ENCODE measurements at regions not wholly inside any gene's neighbourhood (a gene's known extent, or its start where the extent isn't known, plus 50 kb on each side); places are given as distances from the start of the nearest gene placed in this dataset.
A peak's percentile ranks its signal among the peaks of the same experiment; 100 is the strongest.
"Not testable (repeated sequence)": the region's sequence is repeated elsewhere in the genome, so short reads cannot be mapped to it uniquely, and the experiment has no call there.

DNA sequence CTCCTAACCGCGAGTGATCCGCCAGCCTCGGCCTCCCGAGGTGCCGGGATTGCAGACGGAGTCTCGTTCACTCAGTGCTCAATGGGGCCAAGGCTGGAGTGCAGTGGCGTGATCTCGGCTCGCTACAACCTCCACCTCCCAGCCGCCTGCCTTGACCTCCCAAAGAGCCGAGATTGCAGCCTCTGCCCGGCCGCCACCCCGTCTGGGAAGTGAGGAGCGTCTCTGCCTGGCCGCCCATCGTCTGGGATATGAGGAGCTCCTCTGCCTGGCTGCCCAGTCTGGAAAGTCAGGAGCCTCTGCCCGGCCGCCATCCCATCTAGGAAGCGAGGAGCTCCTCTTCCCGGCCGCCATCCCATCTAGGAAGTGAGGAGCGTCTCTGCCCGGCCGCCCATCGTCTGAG is 58.8 kb upstream of the ANKRD30BL start:
- not testable (repeated sequence) for DNase-seq (ENCODE audit: low spot score)

DNA sequence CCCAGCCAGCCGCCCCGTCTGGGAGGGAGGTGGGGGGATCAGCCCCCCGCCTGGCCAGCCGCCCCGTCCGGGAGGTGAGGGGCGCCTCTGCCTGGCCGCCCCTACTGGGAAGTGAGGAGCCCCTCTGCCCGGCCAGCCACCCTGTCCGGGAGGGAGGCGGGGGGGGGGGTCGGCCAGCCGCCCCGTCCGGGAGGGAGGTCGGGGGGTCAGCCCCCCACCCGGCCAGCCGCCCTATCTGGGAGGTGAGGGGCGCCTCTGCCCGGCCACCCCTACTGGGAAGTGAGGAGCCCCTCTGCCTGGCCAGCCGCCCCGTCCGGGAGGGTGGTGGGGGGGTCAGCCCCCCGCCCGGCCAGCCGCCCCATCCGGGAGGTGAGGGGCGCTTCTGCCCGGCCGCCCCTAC is 60.1 kb upstream of the ANKRD30BL start:
- DNase-seq (ENCODE audit: low spot score): not testable (repeated sequence)

DNA sequence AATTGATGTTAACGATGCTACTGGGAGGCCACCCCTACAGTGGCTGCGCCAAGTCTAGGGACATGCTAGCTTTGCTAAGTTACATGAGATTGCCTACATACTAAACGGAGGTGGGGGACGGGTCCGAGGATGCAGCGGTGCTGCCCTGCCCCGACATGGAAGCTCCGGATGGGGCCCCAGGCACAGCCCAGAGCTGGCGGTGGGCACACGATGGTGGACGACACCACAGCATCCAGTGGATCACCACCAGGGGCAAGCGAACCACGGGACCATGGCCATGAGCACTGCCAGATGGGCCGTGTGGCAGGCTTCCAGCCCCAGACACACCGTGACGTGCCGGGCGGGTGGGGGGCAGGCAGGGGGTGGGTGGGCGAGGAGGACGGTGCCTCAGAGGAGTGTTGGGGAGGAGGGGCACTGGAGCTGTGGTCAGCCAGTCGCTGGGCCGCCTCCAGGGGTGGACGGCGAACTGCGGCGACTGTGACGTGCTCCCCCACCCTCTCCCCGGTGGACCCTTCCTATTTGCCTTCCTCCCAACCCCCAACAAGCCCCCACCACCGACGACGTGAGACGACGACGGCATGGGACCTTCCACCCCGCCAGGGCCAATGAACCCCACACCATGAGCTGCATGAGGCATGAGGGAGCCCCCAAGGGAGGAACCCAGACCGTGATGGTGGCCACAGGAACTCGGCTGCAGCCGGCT is 90.6 kb upstream of the ANKRD30BL start:
- no peak for DNase-seq (ENCODE audit: low spot score)

DNA sequence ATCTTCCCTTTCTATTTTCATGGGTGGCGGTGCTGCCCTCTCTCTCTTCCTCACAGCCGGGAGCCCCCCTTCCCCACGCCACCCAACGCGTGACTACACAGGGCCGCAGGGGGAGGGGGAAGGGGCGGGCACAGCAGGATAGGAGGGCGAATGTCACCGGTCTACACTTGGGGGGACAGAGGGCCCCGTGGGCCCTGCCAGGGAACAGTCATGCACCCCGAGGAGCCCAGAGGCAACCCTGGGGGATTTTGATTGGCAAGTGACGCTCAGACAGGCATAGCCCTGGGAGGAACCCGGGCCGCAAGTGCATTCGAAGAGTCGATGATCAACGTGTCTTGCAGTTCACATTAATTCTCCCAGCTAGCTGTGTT is 91.1 kb upstream of the ANKRD30BL start:
- no peak for DNase-seq (ENCODE audit: low spot score)

DNA sequence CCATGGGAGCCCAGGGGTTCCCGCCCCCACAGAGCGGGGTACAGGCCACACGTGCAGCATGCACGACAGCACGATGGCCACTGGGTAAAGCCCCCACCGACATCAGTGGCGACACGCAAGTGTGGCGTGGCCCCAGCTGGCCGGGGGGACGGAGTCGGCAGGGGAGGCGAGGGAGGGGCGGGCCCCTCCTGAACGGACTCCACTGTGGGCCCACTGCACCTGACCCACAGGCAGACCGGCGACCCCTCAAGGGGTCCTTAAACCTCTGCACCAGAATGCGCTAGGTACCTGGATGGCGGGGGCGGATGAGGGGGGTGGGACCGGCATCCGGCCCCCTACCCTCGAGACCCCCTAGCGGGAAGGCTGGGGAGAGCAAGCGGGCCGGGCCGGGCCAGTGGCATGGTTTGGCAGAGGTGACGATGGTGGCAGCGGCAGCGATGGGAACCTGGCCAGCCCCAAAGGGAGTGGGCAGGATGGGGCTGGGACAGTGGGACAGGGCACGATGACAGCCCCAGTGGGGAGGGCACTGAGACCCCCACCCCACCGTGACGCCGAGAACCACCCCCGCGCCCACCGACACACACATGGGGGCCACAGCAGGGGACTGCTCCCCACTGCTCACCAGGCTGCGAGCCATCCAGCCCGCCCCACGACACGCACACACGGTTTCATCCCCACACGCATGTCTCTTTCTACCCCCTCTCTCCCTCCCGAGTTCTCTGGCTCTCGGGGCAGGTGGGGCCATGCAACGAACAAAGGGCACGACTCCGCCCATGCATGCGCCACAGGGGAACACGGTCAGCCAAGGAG is 91.9 kb upstream of the ANKRD30BL start:
- no peak for DNase-seq (ENCODE audit: low spot score)

DNA sequence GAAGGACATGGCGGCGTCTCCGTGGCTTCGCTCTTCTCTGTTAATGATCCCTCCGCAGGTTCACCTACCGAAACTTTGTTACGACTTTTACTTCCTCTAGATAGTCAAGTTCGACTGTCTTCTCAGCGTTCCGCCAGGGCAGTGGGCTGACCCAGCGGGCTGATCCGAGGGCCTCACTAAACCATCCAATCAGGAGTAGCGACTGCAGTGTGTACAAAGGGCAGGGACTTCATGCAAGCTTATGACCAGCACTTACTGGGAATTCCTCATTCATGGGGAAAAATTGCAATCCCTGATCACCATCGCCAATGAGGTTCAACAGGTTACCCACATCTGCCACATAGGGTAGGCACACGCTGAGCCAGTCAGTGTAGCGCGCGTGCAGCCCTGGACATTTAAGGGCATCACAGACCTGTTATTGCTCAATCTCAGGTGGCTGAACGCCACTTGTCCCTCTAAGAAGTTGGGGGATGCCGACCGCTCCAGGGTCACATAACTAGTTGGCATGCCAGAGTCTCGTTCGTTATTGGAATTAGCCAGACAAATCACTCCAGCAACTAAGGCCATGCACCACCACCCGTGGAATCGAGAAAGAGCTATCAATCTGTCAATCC is 92.7 kb upstream of the ANKRD30BL start:
- DNase-seq (ENCODE audit: low spot score): not testable (repeated sequence)

DNA sequence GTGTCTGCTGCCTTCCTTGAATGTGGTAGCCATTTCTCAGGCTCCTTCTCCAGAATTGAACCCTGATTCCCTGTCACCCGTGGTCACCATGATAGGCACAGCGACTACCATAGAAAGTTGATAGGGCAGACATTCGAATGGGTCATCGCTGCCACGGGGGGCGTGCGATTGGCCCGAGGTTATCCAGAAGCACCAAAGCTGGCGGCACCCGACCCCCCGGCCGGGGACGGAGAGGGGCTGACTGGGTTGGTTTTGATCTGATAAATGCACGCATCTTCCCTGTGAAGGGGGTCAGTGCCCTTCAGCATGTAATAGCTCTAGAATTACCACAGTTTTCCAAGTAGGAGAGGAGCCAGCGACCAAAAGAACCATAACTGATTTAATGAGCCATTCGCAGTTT is 94.0 kb upstream of the ANKRD30BL start:
- no peak for DNase-seq (ENCODE audit: low spot score)

DNA sequence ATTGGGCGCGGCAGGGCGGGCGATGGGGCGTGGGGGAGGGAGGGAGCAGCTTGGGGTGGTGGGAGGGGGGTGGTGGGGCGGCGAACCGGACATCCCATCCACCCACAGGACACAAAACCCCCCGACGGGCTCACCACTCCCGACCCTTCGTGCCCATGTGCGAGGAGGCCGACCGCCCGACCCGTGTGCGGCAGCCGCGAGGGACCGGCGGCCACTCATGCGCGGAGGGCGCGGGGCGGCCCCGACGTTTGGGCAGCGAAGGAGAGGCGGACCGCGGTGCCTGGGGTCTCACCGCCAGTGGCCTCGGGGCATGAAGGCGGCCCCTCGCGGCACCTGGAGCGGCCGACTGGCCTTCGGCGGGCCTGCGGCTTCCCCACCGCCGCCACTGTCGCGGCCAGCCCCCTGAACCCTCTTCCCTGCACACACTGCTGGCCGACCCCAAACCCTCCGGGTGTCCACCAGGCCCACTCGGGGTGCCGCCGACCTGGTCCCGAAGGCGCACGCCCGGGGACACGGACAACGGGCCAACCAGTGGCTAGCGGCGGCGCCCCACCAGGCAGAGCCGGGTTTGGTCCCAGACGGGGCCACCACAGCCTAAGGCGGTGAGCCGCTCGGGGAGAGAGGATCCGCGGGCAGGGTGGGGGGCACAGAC is 94.6 kb upstream of the ANKRD30BL start:
- DNase-seq (ENCODE audit: low spot score): no peak

DNA sequence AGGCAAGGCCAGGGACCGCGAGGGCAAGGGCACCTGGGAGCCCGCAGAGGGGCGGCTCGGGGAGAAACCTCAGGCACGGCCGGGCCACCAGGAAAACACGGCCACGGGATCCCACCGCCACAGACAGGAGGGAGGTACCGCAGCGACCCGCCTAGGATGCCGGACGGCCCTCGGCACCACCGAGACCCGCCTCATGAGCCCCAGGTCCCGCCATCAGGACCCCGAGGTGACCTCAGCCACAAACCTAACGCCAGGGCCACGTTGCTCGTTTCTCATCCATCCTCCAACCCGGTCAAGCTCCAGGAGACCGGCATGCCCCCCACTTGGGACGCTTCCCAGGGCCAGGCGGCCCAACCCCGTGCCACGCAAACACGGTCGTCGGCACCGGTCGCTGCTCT is 95.2 kb upstream of the ANKRD30BL start:
- DNase-seq (ENCODE audit: low spot score): not testable (repeated sequence)

DNA sequence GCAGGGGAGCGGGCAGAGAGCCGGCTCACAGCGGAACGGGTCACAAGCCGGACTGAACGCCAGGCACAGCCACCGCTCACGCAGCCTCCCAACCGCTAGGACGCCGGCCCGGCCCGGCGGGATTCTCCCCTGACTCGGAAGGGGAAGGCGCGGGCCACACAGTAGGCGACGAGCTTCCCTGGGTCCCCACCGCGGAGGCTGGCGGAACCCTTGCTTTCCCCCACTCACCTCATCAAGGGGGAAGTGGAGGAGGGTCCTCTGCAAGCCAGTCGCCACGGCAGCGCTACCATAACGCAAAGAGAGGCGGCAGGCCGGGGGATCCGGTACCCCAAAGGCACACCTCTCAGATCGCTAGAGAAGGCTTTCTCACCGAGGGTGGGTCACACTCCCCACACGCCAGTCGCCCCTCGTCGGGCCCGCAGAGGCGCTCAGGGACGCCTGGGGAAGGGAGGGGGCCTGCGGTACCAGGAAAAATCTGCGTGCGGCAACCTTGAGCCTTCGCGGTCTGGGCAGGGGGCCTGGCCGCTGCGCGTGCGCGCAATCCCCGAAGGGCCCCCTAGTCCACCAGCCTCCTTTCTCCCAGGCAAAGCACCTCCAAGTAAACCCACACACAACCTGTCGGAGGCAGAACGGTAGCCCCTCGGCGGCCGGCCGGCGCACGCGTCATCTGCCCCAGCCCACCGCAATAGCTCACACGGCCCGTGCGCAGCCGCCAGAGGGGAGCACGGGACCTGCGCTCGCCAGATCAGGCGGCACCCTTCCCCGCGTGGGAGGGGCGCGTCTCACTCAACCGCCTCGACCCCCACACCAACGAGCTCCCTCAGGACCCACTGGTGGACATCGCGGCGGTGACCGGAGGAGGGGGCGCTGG is 95.8 kb upstream of the ANKRD30BL start:
- not testable (repeated sequence) for DNase-seq (ENCODE audit: low spot score)

DNA sequence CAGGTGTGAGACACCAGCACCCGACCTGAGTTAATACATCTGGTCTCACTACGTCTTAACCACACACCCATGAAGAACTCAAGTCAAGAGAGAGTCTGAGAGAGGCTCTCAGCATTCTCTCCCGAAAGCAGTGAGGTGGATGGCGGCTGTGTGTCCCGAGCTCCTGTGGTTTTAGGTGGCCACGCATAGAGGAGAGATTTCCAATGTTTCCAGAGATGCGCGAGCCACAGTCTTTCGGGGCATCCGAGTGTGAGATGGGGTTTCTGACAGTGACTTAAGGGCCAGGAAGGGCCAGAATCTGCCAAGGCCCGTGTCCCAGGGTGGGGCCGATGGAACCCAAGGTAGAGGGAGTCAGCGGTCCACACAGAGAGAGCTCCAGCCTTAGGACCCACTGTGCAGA is 97.5 kb upstream of the ANKRD30BL start:
- not testable (repeated sequence) for DNase-seq (ENCODE audit: low spot score)

DNA sequence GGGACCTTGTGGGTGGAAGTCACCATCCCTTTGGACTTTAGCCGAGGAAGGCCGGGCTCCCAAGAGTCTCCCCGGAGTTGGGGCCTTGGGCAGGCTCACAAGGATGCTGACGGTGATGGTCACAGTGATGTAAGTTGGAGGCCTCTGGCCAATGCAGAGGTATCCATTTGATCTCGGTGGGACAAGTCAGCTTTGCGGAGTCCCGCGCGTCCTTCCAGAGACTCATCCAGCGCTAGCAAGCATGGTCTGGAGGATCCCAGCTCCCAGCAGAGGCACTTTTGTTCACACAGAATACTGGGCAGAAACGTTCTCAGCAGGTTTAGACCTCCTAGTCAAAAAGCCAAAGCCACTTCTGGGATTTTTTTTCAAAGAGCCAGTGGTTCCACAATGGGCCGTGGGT is 103.8 kb upstream of the ANKRD30BL start:
- DNase-seq (ENCODE audit: low spot score): not testable (repeated sequence)

DNA sequence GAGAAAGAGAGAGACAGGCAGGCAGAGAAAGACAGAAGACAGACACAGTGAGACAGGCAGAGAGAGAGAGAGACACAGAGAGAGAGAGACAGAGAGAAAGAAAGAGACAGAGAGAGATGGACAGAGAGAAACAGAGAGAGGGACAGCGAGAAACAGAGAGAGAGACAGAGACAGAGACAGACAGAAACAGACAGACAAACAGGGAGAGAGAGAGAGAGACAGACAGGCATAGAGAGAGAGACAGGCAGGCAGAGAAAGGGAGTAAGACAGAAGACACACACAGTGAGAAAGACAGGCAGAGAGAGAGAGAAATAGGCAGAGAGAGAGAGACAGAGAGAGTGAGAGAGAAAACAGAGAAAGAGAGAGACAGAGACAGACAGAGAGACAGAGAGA is 105.3 kb upstream of the ANKRD30BL start:
- DNase-seq (ENCODE audit: low spot score): no peak

DNA sequence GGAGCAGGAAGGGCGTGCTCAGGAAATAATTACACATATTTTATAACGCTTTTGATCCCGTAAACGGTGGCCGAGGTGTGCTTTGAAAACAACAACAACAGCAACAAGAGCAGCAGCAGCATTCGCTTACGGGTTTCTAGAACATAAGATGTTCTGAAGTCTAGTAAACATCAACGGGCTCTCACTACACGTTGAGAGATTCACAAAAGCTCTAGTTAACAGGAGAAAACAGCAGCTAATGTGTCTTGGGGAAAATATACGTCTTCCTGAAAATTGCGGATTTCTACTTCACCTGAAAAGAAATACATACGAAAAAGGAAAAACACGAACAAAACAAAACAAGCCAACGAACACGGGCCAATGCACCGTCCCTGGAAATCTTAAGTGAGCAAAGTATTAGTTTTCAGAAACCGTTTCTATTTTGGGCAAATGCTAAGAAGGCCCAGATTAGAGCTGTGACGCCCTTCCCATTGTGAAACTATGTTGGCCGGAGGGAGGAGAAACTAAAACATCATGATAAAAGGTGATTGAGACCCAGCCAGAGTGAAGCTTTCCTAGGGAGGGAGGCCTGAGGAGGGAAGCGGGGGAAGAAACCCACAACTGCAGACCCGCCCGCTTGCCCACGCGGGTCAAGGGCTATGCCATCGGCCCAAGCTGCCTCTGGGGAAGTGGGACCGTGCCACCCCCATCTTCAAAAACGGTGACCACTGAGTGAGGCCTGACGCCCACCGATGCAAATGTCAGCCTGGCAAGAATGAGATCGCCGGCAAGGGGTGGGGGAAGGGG is 105.9 kb upstream of the ANKRD30BL start:
- DNase-seq (ENCODE audit: low spot score): peak; percentile 12

DNA sequence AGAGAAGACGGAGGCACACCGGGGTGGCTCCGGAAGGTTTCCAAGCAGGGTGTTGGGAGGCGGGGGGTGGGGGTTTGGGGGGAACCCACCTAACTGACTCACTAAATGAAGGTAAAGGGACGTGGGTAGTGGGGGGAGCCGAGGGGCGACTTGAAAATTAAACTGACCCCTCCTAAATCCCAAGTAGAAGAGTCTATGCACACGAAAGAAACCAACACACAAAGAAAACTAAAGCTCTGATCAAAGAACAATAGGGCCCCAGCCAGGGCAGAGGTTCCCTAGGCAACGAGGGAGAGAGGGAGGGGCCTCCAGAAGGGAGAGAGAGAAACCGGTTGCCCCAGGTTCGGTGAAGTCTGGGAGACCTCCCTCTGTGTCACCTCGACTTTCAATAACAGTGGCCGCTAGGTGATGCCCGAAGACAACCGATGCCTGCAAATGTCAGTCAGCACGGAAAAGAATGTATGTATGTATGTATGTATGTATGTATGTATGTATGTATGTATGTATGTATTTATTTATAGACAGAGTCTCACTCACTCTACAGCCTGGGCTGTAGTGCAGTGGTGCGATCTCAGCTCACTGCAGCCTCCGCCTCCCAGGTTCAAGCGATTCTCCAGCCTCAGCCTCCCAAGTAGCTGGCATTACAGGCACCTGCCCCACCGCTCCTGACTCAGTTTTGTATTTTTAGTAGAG is 106.7 kb upstream of the ANKRD30BL start:
- DNase-seq (ENCODE audit: low spot score): peak; percentile 26

DNA sequence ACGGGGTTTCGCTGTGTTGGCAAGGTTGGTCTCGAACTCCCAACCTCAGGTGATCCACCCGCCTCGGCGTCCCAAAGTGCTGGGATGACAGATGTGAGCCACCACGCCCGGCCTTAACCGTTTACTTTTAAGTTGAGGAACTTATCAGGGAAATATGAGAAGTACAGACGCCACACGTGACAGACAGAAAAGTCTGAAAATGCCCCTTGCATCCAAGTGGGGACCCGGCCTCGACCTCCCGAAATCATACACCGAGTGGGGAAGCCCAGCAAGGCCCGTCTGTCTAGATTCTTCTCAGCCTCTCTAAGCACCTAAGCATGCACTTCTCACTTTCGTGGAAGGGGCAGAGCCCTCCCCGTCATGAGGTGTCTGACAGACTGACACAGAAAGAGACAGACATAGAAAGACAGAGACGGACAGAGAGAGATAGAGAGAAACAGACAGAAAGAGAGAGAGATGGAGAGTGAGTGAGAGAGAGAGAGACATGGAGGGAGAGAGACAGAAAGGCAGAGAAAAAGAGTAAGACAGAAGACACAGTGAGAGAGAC is 107.3 kb upstream of the ANKRD30BL start:
- no peak for DNase-seq (ENCODE audit: low spot score)

DNA sequence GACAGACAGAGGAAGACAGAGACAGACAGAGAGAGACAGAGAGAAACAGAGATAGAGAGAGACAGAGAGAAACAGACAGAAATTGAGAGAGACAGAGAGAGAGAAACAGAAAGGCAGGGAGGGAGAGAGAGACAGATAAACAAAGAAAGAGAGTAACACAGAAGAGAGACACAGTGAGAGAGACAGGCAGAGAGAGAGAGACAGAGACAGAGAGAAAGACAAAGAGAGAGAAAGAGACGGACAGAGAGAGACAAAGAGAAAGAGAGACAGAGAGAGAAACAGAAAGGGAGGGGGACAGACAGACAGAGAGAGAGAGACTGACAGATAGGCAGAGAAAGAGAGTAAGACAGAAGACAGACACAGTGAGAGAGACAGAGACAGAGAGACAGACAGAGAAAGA is 108.5 kb upstream of the ANKRD30BL start:
- no peak for DNase-seq (ENCODE audit: low spot score)

DNA sequence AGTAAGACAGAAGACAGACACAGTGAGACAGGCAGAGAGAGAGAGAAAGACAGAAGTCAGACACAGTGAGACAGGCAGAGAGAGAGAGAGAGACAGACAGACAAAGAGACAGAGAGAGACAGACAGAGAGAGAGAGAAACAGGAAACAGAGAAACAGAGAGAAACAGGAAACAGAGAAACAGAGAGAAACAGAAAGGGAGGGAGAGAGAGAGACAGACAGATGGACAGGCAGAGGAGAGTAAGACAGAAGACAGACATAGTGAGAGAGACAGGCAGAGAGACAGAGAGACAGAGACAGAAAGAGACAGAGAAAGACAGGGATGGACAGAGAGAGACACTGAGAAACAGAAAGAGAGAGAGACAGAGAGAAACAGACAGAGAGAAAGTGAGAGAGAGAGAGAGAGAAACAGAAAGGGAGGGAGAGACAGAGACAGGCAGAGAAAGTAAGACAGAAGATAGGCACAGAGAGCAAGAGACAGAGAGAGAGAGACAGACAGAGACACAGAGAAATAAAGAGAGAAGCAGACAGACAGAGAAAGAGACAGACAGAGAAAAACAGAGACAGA is 109.3 kb upstream of the ANKRD30BL start:
- no peak for DNase-seq (ENCODE audit: low spot score)

DNA sequence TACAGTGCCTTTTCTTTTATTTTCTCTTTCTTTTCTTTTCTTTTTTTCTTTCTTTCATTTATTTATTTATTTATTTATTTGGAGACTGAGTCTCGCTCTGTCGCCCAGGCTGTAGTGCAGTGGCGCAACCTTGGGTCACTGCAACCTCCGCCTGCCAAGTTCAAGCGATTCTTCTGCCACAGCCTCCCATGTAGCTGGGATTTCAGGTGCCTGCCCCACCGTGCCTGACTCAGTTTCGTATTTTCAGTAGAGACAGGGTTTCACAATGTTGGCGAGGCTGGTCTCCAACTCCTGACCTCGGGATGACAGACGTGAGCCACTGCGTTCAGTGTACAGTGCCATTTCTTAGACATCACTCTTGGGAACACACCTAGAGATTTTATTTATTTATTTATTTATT is 110.0 kb upstream of the ANKRD30BL start:
- DNase-seq (ENCODE audit: low spot score): not testable (repeated sequence)

DNA sequence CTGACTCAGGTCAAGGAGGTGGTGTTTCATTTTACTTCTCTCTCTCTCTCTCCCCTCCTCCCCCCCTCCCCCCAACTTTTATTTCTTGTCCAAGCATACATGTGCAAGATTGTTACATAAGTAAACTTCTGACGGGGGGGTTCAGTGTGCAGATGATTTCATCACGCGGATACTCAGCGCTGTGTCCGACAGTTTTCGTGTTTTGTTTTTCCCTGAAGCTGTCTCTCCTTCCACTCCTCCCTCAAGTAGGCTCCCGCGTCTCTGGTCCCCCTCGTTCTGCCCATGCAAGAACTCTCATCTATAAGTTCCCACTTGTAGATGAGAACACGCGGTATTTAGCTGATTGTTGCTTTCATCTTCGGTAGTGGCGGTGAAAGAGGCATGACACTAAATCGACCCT is 111.0 kb upstream of the ANKRD30BL start:
- DNase-seq (ENCODE audit: low spot score): no peak
